HepG2 (cell line): ENCODE measurements at regions not wholly inside any gene's neighbourhood (a gene's known extent, or its start where the extent isn't known, plus 50 kb on each side); places are given as distances from the start of the nearest gene placed in this dataset.

Experiments
- ATRX ChIP-seq: sonication (generic); formaldehyde crosslinking; IDR thresholded peaks from 2 replicates; pipeline ENCODE4 v1.4.0; 2020; ENCODE audit warnings: missing genetic modification reagents, borderline replicate concordance
- EHMT2 ChIP-seq: fragments of 200-600 bp; sonication (generic); IDR thresholded peaks from 2 replicates; pipeline ENCODE4 v1.7.0; 2017; ENCODE audit warnings: antibody characterized with exemption, low read depth, low read length, borderline replicate concordance
- FOSL1 ChIP-seq: sonication (generic); formaldehyde crosslinking; IDR thresholded peaks from 2 replicates; pipeline ENCODE4 v1.9.0; 2021; ENCODE audit warnings: missing genetic modification reagents, borderline replicate concordance
- GTF2F1 ChIP-seq: fragments of 150-350 bp; IDR thresholded peaks from 2 replicates; pipeline ENCODE4 v1.6.1; 2014; ENCODE audit warnings: low read length
- ISL2 ChIP-seq: sonication (generic); formaldehyde crosslinking; IDR thresholded peaks from 2 replicates; pipeline ENCODE4 v1.5.0; 2020; ENCODE audit warnings: missing genetic modification reagents
- NFE2 ChIP-seq: sonication (generic); formaldehyde crosslinking; IDR thresholded peaks from 2 replicates; pipeline ENCODE4 v1.4.0; 2020; ENCODE audit warnings: missing genetic modification reagents
- NFKBIZ ChIP-seq: IDR thresholded peaks from 2 replicates; pipeline ENCODE4 v1.6.1; 2018; ENCODE audit warnings: missing genetic modification reagents, missing compliant biosample characterization
- PPARG ChIP-seq: conservative IDR thresholded peaks from 2 replicates; pipeline ENCODE4 v1.6.1; 2016; ENCODE audit warnings: missing biosample characterization, missing genetic modification reagents
- RFX1 ChIP-seq: fragments of 450-650 bp; IDR thresholded peaks from 2 replicates; pipeline ENCODE4 v1.6.1; 2017
- RXRA ChIP-seq: sonication (generic); formaldehyde crosslinking; IDR thresholded peaks from 2 replicates; pipeline ENCODE4 v1.5.1; 2020; ENCODE audit warnings: missing genetic modification reagents
- TAF1 ChIP-seq: sonication (generic); formaldehyde crosslinking; IDR thresholded peaks from 2 replicates; pipeline ENCODE4 v1.4.0; 2020; ENCODE audit warnings: missing genetic modification reagents
- TAF15 ChIP-seq: fragments of 200-400 bp; formaldehyde crosslinking; IDR thresholded peaks from one replicate; pipeline ENCODE4 v1.6.1; 2018; ENCODE audit warnings: mild to moderate bottlenecking, low read depth, low read length; ENCODE audit not compliant: poor library complexity, severe bottlenecking
- TRIM22 ChIP-seq: fragments of 450-650 bp; IDR thresholded peaks from 2 replicates; pipeline ENCODE4 v1.6.1; 2017
- ZBTB25 ChIP-seq: IDR thresholded peaks from 2 replicates; pipeline ENCODE4 v1.6.1; 2018; ENCODE audit warnings: missing genetic modification reagents
- ZNF101 ChIP-seq: sonication (generic); formaldehyde crosslinking; IDR thresholded peaks from 2 replicates; pipeline ENCODE4 v1.4.0; 2020; ENCODE audit warnings: mild to moderate bottlenecking, low read depth, missing genetic modification reagents, borderline replicate concordance
- ZNF256 ChIP-seq: sonication (generic); formaldehyde crosslinking; conservative IDR thresholded peaks from 2 replicates; pipeline ENCODE4 v1.4.0; 2020; ENCODE audit warnings: missing genetic modification reagents
- ZNF331 ChIP-seq: sonication (generic); formaldehyde crosslinking; IDR thresholded peaks from 2 replicates; pipeline ENCODE4 v1.4.0; 2020; ENCODE audit warnings: missing genetic modification reagents
- ZNF33B ChIP-seq: sonication (generic); formaldehyde crosslinking; IDR thresholded peaks from 2 replicates; pipeline ENCODE4 v1.5.1; 2020; ENCODE audit warnings: mild to moderate bottlenecking, missing genetic modification reagents
- ZNF343 ChIP-seq: sonication (generic); formaldehyde crosslinking; IDR thresholded peaks from 2 replicates; pipeline ENCODE4 v1.4.0; 2020; ENCODE audit warnings: mild to moderate bottlenecking, missing genetic modification reagents
- ZNF567 ChIP-seq: sonication (generic); formaldehyde crosslinking; IDR thresholded peaks from 2 replicates; pipeline ENCODE4 v1.8.1; 2023; ENCODE audit warnings: mild to moderate bottlenecking, missing genetic modification reagents, borderline replicate concordance
- ZNF687 ChIP-seq: sonication (generic); formaldehyde crosslinking; IDR thresholded peaks from 2 replicates; pipeline ENCODE4 v1.5.1; 2020; ENCODE audit warnings: mild to moderate bottlenecking, missing genetic modification reagents, moderate library complexity
- ZSCAN25 ChIP-seq: sonication (generic); formaldehyde crosslinking; IDR thresholded peaks from 2 replicates; pipeline ENCODE4 v1.8.0; 2022; ENCODE audit warnings: mild to moderate bottlenecking, missing genetic modification reagents
- ZUFSP ChIP-seq: sonication (generic); formaldehyde crosslinking; IDR thresholded peaks from 2 replicates; pipeline ENCODE4 v1.9.0; 2021; ENCODE audit warnings: missing genetic modification reagents, mild to moderate bottlenecking, borderline replicate concordance

- peak; percentile 76; the same call in 1 of the 2 replicates for TF ChIP-seq ZBTB25 (CRISPR knock-in tag)
- TF ChIP-seq RFX1: no peak
- TF ChIP-seq TRIM22: no peak
- no peak; the same call in 1 of the 2 replicates for TF ChIP-seq ZNF567
- peak; percentile 97 for TF ChIP-seq ISL2 (CRISPR knock-in tag)
- no peak for TF ChIP-seq TAF15
- TF ChIP-seq ZNF343 (CRISPR knock-in tag): no peak
- peak; percentile 88 for TF ChIP-seq PPARG (CRISPR knock-in tag)
- TF ChIP-seq EHMT2: peak; percentile 99; the same call in 1 of the 2 replicates
- TF ChIP-seq ZSCAN25: peak; percentile 40; the same call in 1 of the 2 replicates
- no peak for TF ChIP-seq ATRX (CRISPR knock-in tag)
- TF ChIP-seq ZUFSP (CRISPR knock-in tag): no peak
- TF ChIP-seq ZNF331 (CRISPR knock-in tag): peak; percentile 93
- peak; percentile 87 for TF ChIP-seq FOSL1 (CRISPR knock-in tag)
- TF ChIP-seq NFE2 (CRISPR knock-in tag): no peak
- no peak for TF ChIP-seq ZNF33B (CRISPR knock-in tag)
- TF ChIP-seq NFKBIZ (CRISPR knock-in tag): peak; percentile 94; the same call in 1 of the 2 replicates
- no peak for TF ChIP-seq TAF1 (CRISPR knock-in tag)
- TF ChIP-seq ZNF687: no peak
- no peak for TF ChIP-seq ZNF101 (CRISPR knock-in tag)
- TF ChIP-seq RXRA (CRISPR knock-in tag): peak; percentile 65; the same call in 1 of the 2 replicates
- no peak for TF ChIP-seq ZNF256 (CRISPR knock-in tag)
- no peak for TF ChIP-seq GTF2F1
Measured at GRCh38 chr16:80265624-80266306, 275.0 kb upstream of the DYNLRB2 start (continued).
